ENCODE measurements at regions not wholly inside any gene's neighbourhood (a gene's known extent, or its start where the extent isn't known, plus 50 kb on each side); places are given as distances from the start of the nearest gene placed in this dataset.
"Not testable (repeated sequence)": the region's sequence is repeated elsewhere in the genome, so short reads cannot be mapped to it uniquely, and the experiment has no call there.

DNA sequence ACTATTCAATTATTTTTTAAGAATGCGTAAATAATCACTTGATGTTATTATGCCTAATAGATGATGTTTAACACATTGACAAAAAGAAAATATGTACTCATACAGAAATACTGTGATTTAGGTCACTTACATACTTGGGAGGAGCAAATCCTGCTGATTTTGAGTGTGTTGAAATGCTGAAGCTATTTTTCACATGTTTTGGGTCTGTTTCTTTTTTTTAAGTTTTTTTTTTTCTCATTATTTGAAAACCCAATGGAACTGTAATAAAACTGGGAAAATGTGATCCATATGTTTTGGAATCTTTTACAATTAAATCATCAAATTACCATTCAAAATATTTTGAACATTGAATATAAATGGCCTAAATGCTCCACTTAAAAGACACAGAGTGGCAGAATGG lies 366.2 kb upstream of the ADAMTS5 start:
- in situ Hi-C loops (cut with HindIII; ENCODE audit: low sequenced_read_pairs) = no loop called here
- TF ChIP-seq, protein P1, sequence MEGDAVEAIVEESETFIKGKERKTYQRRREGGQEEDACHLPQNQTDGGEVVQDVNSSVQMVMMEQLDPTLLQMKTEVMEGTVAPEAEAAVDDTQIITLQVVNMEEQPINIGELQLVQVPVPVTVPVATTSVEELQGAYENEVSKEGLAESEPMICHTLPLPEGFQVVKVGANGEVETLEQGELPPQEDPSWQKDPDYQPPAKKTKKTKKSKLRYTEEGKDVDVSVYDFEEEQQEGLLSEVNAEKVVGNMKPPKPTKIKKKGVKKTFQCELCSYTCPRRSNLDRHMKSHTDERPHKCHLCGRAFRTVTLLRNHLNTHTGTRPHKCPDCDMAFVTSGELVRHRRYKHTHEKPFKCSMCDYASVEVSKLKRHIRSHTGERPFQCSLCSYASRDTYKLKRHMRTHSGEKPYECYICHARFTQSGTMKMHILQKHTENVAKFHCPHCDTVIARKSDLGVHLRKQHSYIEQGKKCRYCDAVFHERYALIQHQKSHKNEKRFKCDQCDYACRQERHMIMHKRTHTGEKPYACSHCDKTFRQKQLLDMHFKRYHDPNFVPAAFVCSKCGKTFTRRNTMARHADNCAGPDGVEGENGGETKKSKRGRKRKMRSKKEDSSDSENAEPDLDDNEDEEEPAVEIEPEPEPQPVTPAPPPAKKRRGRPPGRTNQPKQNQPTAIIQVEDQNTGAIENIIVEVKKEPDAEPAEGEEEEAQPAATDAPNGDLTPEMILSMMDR (IDR thresholded peaks at IDR 0.05; ENCODE audit: low read depth, low read length, missing control alignments) = no peak
- DNase-seq (ENCODE audit: low read depth) = no peak
- no peak overlapping the region for H3K4me3 ChIP-seq (ENCODE audit: low read depth, low read length)

DNA sequence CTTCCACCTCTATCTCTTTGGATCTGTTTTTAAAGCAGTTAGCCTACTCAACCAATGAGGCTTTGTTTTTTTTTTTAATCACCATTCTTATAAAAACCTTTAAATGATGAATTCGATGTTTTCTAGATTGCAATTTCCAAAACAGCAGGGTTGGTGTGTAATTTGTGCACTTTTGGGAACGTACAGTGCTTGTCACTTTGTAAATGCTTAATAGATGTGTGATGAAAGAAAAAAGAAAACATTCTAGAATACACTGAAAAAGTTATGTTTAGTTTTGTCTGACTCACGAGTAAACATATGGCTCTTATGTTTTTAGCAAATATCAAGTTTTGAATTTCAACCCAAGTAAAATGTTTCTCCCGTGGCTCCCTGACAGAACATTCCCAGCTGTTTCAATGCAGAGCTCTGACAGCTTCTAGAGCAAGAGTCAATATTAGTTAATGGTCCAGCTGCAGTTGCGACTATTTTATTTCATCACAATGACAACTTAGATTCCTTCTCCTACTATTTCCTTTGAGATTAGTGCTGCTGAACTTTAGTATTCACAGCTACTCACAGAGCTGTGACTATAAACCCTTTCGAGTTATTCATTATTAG lies 362.5 kb upstream of the ADAMTS5 start:
- no peak overlapping the region for H3K4me3 ChIP-seq (ENCODE audit: low read depth, low read length)
- in situ Hi-C loops (cut with HindIII; ENCODE audit: low sequenced_read_pairs) = no loop called here
- no peak for DNase-seq (ENCODE audit: low read depth)
- TF ChIP-seq, protein P1 (IDR thresholded peaks at IDR 0.05; ENCODE audit: low read depth, low read length, missing control alignments) = no peak

DNA sequence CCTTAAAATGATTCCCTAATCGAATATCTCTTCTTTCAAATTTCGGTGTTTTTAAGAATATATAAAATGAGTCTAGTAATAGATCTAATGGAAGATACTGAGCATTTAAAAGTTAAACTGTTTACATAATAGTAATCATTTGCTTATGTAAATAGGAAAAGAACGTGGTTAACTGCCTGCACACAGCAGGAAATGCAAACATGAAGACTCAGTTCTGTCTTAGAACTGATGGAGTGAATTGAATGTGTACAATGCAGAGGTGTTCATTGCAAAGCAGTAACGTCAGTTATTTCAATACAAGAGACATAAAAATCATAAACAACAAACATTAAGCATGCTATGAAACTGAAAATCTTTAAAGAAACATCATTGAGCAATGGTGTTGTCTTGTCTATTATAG lies 359.4 kb upstream of the ADAMTS5 start:
- TF ChIP-seq, protein P1 (IDR thresholded peaks at IDR 0.05; ENCODE audit: low read depth, low read length, missing control alignments) = no peak
- in situ Hi-C loops (cut with HindIII; ENCODE audit: low sequenced_read_pairs) = no loop called here
- H3K4me3 ChIP-seq (ENCODE audit: low read depth, low read length) = no peak overlapping the region
- DNase-seq (ENCODE audit: low read depth) = no peak

DNA sequence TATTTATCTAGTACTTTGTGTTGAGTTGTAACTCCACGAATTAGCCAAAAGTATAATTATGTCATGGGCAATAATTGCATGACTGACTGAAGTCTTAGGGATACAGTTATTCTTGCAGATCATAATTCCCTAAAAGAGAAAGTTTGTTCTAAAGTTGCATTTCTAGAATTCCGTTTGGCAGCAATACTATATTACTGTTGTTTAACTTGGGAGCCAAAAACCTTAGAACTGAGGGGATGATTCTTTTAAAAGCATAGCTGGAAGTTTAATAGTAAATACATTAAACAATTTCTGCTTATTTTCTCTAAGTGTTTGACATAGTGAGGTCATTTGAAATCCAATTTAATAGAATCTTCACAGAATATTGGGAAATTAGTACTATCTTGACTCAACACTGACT lies 356.4 kb upstream of the ADAMTS5 start:
- TF ChIP-seq, protein P1 (IDR thresholded peaks at IDR 0.05; ENCODE audit: low read depth, low read length, missing control alignments) = no peak
- in situ Hi-C loops (cut with HindIII; ENCODE audit: low sequenced_read_pairs) = no loop called here
- no peak for DNase-seq (ENCODE audit: low read depth)
- H3K4me3 ChIP-seq (ENCODE audit: low read depth, low read length) = no peak overlapping the region

DNA sequence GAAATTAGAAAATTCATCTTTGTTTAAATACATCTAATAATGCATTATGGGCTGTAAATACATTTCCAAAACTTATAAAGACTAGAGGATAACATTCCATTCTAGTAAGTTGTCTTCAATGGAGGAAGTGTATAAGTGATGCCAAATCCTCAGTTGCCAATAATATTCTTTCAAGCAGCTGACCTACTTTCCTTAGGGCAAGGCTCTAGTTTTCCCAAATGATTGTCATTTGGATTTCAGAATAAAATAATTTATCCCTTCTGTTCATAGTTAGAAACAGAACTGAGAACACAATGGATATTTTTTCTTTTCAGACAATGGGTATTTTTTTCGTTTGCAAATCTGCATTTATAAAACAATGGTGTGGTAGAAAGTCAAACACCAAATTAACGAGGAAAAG lies 354.9 kb upstream of the ADAMTS5 start:
- H3K4me3 ChIP-seq (ENCODE audit: low read depth, low read length) = no peak overlapping the region
- no peak for DNase-seq (ENCODE audit: low read depth)
- in situ Hi-C loops (cut with HindIII; ENCODE audit: low sequenced_read_pairs) = no loop called here
- TF ChIP-seq, protein P1 (IDR thresholded peaks at IDR 0.05; ENCODE audit: low read depth, low read length, missing control alignments) = no peak

DNA sequence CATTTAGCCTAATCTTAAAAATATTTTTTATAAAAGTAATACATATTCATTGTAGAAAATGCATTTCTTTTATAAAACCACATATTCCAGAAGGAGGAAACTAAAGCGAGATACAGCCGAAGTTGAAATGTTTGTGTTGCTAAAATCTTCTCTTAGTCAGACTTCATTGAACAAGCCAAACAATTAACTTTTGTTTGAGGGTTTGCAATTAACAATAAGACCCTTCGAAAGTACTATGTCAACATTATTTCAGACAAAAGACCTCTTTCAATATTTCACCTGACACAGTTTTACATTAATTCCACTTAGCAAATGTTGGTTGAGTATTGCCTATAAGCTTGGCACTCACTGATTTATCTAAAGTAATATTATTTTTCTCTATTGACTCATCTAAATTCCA lies 354.0 kb upstream of the ADAMTS5 start:
- TF ChIP-seq, protein P1 (IDR thresholded peaks at IDR 0.05; ENCODE audit: low read depth, low read length, missing control alignments) = no peak
- in situ Hi-C loops (cut with HindIII; ENCODE audit: low sequenced_read_pairs) = no loop called here
- no peak for DNase-seq (ENCODE audit: low read depth)
- no peak overlapping the region for H3K4me3 ChIP-seq (ENCODE audit: low read depth, low read length)

DNA sequence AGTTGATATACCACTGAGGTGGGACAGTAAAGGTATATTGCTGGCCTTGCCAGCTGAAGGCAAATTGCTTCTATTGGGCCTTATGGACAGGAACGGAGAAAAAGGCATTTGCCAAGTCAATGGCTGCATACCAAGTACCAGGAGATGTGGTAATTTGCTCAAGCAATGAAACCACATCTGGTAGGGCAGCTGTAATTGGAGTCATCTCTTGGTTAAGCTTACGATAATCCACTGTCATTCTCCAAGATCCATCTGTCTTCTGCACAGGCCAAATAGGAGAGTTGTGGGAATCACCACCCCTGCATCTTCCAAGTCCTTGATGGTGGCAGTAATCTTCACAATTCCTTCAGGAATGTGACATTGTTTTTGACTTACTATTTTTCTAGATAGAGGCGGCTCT lies 350.7 kb upstream of the ADAMTS5 start:
- DNase-seq (ENCODE audit: low read depth); in situ Hi-C loops (cut with HindIII; ENCODE audit: low sequenced_read_pairs); H3K4me3 ChIP-seq (ENCODE audit: low read depth, low read length): not testable (repeated sequence)

All from astrocyte of the cerebellum (primary cell).